Keratinocyte (primary cell): ENCODE measurements at regions not wholly inside any gene's neighbourhood (a gene's known extent, or its start where the extent isn't known, plus 50 kb on each side); places are given as distances from the start of the nearest gene placed in this dataset.

ENCODE experiments used
- EZH2 ChIP-seq: IDR thresholded peaks from one replicate; pipeline ENCODE4 v1.6.1; 2012; ENCODE audit warnings: inconsistent platforms, mild to moderate bottlenecking, low read length, moderate library complexity
- TF ChIP-seq, protein P1 (sequence below), 3 experiments: IDR thresholded peaks in 1 of 3; conservative IDR thresholded peaks in 1 of 3; optimal IDR thresholded peaks in 1 of 3; 2 replicates in 2 of 3; 3 replicates in 1 of 3; pipeline versions ENCODE3 to v1.5.1; 2011; ENCODE audit warnings: low read length in 3 of 3, mild to moderate bottlenecking in 3 of 3, moderate library complexity in 2 of 3, control low read depth in 1 of 3, inconsistent platforms in 1 of 3; ENCODE audit not compliant: insufficient read depth in 2 of 3; ENCODE audit errors: extremely low read depth in 1 of 3

DNA sequence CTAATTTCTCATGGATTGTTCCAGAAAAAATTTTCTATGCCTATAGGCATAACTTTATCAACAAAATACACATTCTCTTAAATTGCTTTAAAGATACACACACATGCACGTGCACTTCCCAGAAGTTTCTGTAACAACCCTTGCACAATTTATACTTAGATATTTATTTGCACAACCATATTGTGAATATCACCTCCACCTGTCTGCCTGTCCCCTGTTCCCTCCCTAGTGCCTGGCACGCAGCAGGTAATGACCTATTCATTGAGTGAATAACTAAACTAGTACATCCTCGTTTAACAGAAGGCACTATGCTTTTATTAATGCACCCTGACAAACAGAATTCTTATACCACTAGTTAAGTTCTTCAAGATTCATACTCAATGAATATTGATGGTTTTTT is 198.9 kb downstream of the BCAS1 start:
- TF ChIP-seq, protein P1, sequence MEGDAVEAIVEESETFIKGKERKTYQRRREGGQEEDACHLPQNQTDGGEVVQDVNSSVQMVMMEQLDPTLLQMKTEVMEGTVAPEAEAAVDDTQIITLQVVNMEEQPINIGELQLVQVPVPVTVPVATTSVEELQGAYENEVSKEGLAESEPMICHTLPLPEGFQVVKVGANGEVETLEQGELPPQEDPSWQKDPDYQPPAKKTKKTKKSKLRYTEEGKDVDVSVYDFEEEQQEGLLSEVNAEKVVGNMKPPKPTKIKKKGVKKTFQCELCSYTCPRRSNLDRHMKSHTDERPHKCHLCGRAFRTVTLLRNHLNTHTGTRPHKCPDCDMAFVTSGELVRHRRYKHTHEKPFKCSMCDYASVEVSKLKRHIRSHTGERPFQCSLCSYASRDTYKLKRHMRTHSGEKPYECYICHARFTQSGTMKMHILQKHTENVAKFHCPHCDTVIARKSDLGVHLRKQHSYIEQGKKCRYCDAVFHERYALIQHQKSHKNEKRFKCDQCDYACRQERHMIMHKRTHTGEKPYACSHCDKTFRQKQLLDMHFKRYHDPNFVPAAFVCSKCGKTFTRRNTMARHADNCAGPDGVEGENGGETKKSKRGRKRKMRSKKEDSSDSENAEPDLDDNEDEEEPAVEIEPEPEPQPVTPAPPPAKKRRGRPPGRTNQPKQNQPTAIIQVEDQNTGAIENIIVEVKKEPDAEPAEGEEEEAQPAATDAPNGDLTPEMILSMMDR (optimal IDR thresholded peaks at IDR 0.05 in 1 of 3, IDR thresholded peaks at IDR 0.05 in 1 of 3, conservative IDR thresholded peaks at IDR 0.05 in 1 of 3; ENCODE audit: extremely low read depth in 1 of 3, insufficient read depth in 2 of 3, low read length in 3 of 3) = no peak
- TF ChIP-seq EZH2 = no peak
